ENCODE measurements at regions not wholly inside any gene's neighbourhood (a gene's known extent, or its start where the extent isn't known, plus 50 kb on each side); places are given as distances from the start of the nearest gene placed in this dataset.
"Not testable (repeated sequence)": the region's sequence is repeated elsewhere in the genome, so short reads cannot be mapped to it uniquely, and the experiment has no call there.

GRCh38 chr4:178174756-178175155 is 732.5 kb upstream of the AGA start:
- DNase-seq, result no peak
- H3K4me1 Mint-ChIP-seq (ENCODE audit: low read depth in 2 of 2), result no peaks in the 10 kb centered on the region

GRCh38 chr4:178185517-178185916 is 743.3 kb upstream of the AGA start:
- no peaks in the 10 kb centered on the region for H3K27me3 Mint-ChIP-seq
- no peak for DNase-seq
- no peak for ATAC-seq (replicated peaks)
- no peak overlapping the region for H3K27ac Mint-ChIP-seq
- H3K4me1 Mint-ChIP-seq (ENCODE audit: low read depth in 2 of 2), result no peaks in the 10 kb centered on the region
- H3K4me3 Mint-ChIP-seq, result no peak overlapping the region
- no peaks in the 10 kb centered on the region for H3K36me3 Mint-ChIP-seq (ENCODE audit: insufficient read depth)
- peaks cover 5 to 15% of the 10 kb centered on the region in 2 donors for H3K9me3 Mint-ChIP-seq

More at GRCh38 chr4:178174756-178175155, 732.5 kb upstream of the AGA start:
- H3K9me3 Mint-ChIP-seq, result peaks cover 0 to 3% of the 10 kb centered on the region in 2 donors
- no peak overlapping the region for H3K27ac Mint-ChIP-seq
- no peak overlapping the region for H3K4me3 Mint-ChIP-seq
- no peaks in the 10 kb centered on the region for H3K27me3 Mint-ChIP-seq
- ATAC-seq (replicated peaks), result no peak
- no peaks in the 10 kb centered on the region for H3K36me3 Mint-ChIP-seq (ENCODE audit: insufficient read depth)

- DNase-seq, result no peak
- Mint-ChIP-seq H3K27ac (no peak overlapping the region), H3K9me3 (peaks cover 6 to 14% of the 10 kb centered on the region in 2 donors), H3K27me3 (no peaks in the 10 kb centered on the region), H3K4me1 (ENCODE audit: low read depth in 2 of 2) (no peaks in the 10 kb centered on the region), H3K4me3 (no peak overlapping the region), H3K36me3 (ENCODE audit: insufficient read depth) (no peaks in the 10 kb centered on the region)
- no peak for ATAC-seq (replicated peaks)
These were observed 750.4 kb upstream of the AGA start for GRCh38 chr4:178192611-178193010.

GRCh38 chr4:178196751-178197374 is 754.6 kb upstream of the AGA start:
- Mint-ChIP-seq H3K4me1 (ENCODE audit: low read depth in 2 of 2) (no peaks in the 10 kb centered on the region), H3K27me3 (no peaks in the 10 kb centered on the region), H3K9me3 (peaks cover 7 to 17% of the 10 kb centered on the region in 2 donors)

GRCh38 chr4:178198691-178199090 is 756.5 kb upstream of the AGA start:
- ATAC-seq (replicated peaks), result no peak
- H3K36me3 Mint-ChIP-seq (ENCODE audit: insufficient read depth), result no peaks in the 10 kb centered on the region

More at GRCh38 chr4:178196751-178197374, 754.6 kb upstream of the AGA start:
- H3K27ac Mint-ChIP-seq, result no peak overlapping the region
- no peak overlapping the region for H3K4me3 Mint-ChIP-seq
- no peaks in the 10 kb centered on the region for H3K36me3 Mint-ChIP-seq (ENCODE audit: insufficient read depth)
- no peak for ATAC-seq (replicated peaks)
- DNase-seq, result no peak

GRCh38 chr4:178202422-178202821 is 760.2 kb upstream of the AGA start:
- no peak overlapping the region for H3K27ac Mint-ChIP-seq
- DNase-seq, result no peak
- no peaks in the 10 kb centered on the region for H3K36me3 Mint-ChIP-seq (ENCODE audit: insufficient read depth)
- peaks cover 5% of the 10 kb centered on the region in 2 donors for H3K9me3 Mint-ChIP-seq
- no peaks in the 10 kb centered on the region for H3K4me1 Mint-ChIP-seq (ENCODE audit: low read depth in 2 of 2)
- no peak for ATAC-seq (replicated peaks)
- no peak overlapping the region for H3K4me3 Mint-ChIP-seq
- no peaks in the 10 kb centered on the region for H3K27me3 Mint-ChIP-seq

More at GRCh38 chr4:178198691-178199090, 756.5 kb upstream of the AGA start:
- Mint-ChIP-seq H3K27ac (no peak overlapping the region), H3K4me1 (ENCODE audit: low read depth in 2 of 2) (no peaks in the 10 kb centered on the region), H3K4me3 (no peak overlapping the region), H3K27me3 (no peaks in the 10 kb centered on the region), H3K9me3 (peaks cover 4 to 12% of the 10 kb centered on the region in 2 donors)
- no peak for DNase-seq

- H3K27ac Mint-ChIP-seq, result no peak overlapping the region
These were observed 763.6 kb upstream of the AGA start for GRCh38 chr4:178205826-178206225.

GRCh38 chr4:178215309-178215708 is 773.1 kb upstream of the AGA start:
- peaks cover 0 to 5% of the 10 kb centered on the region in 2 donors for H3K9me3 Mint-ChIP-seq
- H3K27me3 Mint-ChIP-seq, result no peaks in the 10 kb centered on the region

More at GRCh38 chr4:178205826-178206225, 763.6 kb upstream of the AGA start:
- no peak for ATAC-seq (replicated peaks)
- Mint-ChIP-seq H3K4me1 (ENCODE audit: low read depth in 2 of 2) (no peaks in the 10 kb centered on the region), H3K27me3 (no peaks in the 10 kb centered on the region), H3K4me3 (no peak overlapping the region), H3K9me3 (peaks cover 0 to 9% of the 10 kb centered on the region in 2 donors), H3K36me3 (ENCODE audit: insufficient read depth) (no peaks in the 10 kb centered on the region)
- DNase-seq, result no peak

GRCh38 chr4:178215763-178216162 is 773.5 kb upstream of the AGA start:
- Mint-ChIP-seq H3K4me1 (ENCODE audit: low read depth in 2 of 2) (no peaks in the 10 kb centered on the region), H3K4me3 (no peak overlapping the region), H3K27ac (no peak overlapping the region), H3K36me3 (ENCODE audit: insufficient read depth) (no peaks in the 10 kb centered on the region), H3K27me3 (no peaks in the 10 kb centered on the region), H3K9me3 (peaks cover 0 to 5% of the 10 kb centered on the region in 2 donors)
- ATAC-seq (replicated peaks), result no peak
- no peak for DNase-seq

More at GRCh38 chr4:178215309-178215708, 773.1 kb upstream of the AGA start:
- H3K36me3 Mint-ChIP-seq (ENCODE audit: insufficient read depth), result no peaks in the 10 kb centered on the region
- H3K4me1 Mint-ChIP-seq (ENCODE audit: low read depth in 2 of 2), result no peaks in the 10 kb centered on the region
- no peak for ATAC-seq (replicated peaks)
- H3K4me3 Mint-ChIP-seq, result no peak overlapping the region
- DNase-seq, result no peak
- no peak overlapping the region for H3K27ac Mint-ChIP-seq

GRCh38 chr4:178226421-178226820 is 784.2 kb upstream of the AGA start:
- not testable (repeated sequence) for H3K36me3 Mint-ChIP-seq (ENCODE audit: insufficient read depth); H3K27ac Mint-ChIP-seq; DNase-seq; ATAC-seq (replicated peaks); H3K4me1 Mint-ChIP-seq (ENCODE audit: low read depth in 2 of 2); H3K27me3 Mint-ChIP-seq; H3K4me3 Mint-ChIP-seq
- H3K9me3 Mint-ChIP-seq, result peaks cover 25 to 31% of the 10 kb centered on the region in 2 donors

- Mint-ChIP-seq H3K9me3 (peaks cover 14 to 19% of the 10 kb centered on the region in 2 donors), H3K27me3 (no peaks in the 10 kb centered on the region), H3K27ac (no peak overlapping the region), H3K4me1 (ENCODE audit: low read depth in 2 of 2) (no peaks in the 10 kb centered on the region), H3K36me3 (ENCODE audit: insufficient read depth) (no peaks in the 10 kb centered on the region), H3K4me3 (no peak overlapping the region)
- DNase-seq, result no peak
- ATAC-seq (replicated peaks), result no peak
These were observed 791.7 kb upstream of the AGA start for GRCh38 chr4:178233906-178234305.

- H3K36me3 Mint-ChIP-seq (ENCODE audit: insufficient read depth), result no peaks in the 10 kb centered on the region
- DNase-seq (no peak), ATAC-seq (replicated peaks) (no peak)
- no peak overlapping the region for H3K4me3 Mint-ChIP-seq
- no peaks in the 10 kb centered on the region for H3K4me1 Mint-ChIP-seq (ENCODE audit: low read depth in 2 of 2)
- no peaks in the 10 kb centered on the region for H3K27me3 Mint-ChIP-seq
- H3K27ac Mint-ChIP-seq, result no peak overlapping the region
- H3K9me3 Mint-ChIP-seq, result peaks cover 0 to 11% of the 10 kb centered on the region in 2 donors
These were observed 798.7 kb upstream of the AGA start for GRCh38 chr4:178240891-178241290.

- Mint-ChIP-seq H3K4me1 (ENCODE audit: low read depth in 2 of 2) (no peaks in the 10 kb centered on the region), H3K4me3 (no peak overlapping the region), H3K27me3 (no peaks in the 10 kb centered on the region), H3K27ac (no peak overlapping the region), H3K9me3 (peaks cover 0 to 12% of the 10 kb centered on the region in 2 donors), H3K36me3 (ENCODE audit: insufficient read depth) (no peaks in the 10 kb centered on the region)
- ATAC-seq (replicated peaks), result no peak
- no peak for DNase-seq
These were observed 799.4 kb upstream of the AGA start for GRCh38 chr4:178241601-178242118.

GRCh38 chr4:178242655-178243054 is 800.4 kb upstream of the AGA start:
- Mint-ChIP-seq H3K4me1 (ENCODE audit: low read depth in 2 of 2) (no peaks in the 10 kb centered on the region), H3K27me3 (no peaks in the 10 kb centered on the region), H3K9me3 (peaks cover 0 to 12% of the 10 kb centered on the region in 2 donors), H3K27ac (no peak overlapping the region), H3K4me3 (no peak overlapping the region), H3K36me3 (ENCODE audit: insufficient read depth) (no peaks in the 10 kb centered on the region)
- ATAC-seq (replicated peaks), result no peak
- no peak for DNase-seq

All from effector memory CD8-positive, alpha-beta T cell (primary cell).